NCI-H526 treated with DMSO at 0.1 percent for 48 hours (cell line): ENCODE measurements at regions not wholly inside any gene's neighbourhood (a gene's known extent, or its start where the extent isn't known, plus 50 kb on each side); places are given as distances from the start of the nearest gene placed in this dataset.
"Not testable (repeated sequence)": the region's sequence is repeated elsewhere in the genome, so short reads cannot be mapped to it uniquely, and the experiment has no call there.

Experiments
- DNase-seq: peaks from one replicate; lab custom pipeline; 2025; lab: John Stamatoyannopoulos, UW

DNA sequence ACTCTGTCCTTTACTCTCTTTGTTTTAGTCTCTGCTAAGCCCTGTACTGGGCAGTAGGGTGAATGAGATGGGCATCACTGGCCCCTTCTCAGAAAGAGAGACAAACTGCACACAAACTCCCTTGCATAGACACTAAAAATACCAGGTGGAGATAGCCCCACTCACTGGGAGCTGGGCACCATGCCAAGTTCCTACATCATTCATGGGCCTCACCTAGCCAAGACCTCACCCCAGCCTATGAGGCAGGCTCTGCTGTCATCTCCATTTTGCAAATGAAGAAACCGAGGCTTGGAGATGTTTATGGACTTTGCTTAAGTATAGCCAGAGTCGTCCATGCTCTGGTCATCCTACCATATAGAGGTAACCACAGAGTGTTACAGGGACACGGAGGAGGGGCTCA lies 499.8 kb upstream of the CDH11 start:
- no peak for DNase-seq

- no peak for DNase-seq
Measured at GRCh38 chr16:65619606-65620005, 497.7 kb upstream of the CDH11 start.

DNA sequence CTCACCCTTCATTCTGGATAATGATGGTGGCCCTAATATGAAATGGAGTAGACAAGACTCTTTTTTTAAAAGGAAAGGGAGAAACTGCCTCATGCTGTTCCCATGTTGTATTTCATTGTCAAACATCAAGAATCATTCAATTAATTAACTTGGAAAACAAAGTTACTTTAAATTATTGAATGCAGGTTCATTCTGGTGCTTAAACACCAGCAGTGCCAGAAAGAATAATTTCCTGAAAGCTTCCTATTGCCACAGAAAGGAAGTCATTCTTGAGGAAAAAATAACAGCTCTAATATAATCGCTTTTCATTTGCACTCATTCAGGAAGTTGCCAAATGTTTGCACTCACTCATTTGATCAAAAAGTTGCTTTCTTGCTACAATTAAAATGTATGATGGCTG lies 497.1 kb upstream of the CDH11 start:
- DNase-seq, result no peak

- DNase-seq, result no peak
Measured at GRCh38 chr16:65618333-65618732, 496.5 kb upstream of the CDH11 start.

DNA sequence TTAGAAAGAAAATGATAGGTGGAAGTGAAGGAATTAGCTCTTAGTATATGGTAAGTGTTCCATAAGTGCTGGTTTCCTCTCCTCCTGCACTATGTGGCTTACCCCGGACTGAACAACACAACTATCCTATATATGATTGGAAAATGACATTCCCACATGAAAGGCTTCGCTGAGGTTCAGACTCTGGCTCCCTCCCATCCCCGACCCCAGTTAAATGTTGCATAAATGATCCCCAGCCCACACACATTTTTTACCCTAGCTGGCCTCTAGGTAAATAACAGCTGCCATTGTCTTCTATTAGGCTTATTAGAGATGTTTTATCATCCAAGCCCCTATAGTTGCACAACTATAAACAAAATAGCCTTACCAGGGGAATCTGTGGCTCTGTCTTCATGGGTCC lies 495.6 kb upstream of the CDH11 start:
- no peak for DNase-seq

DNA sequence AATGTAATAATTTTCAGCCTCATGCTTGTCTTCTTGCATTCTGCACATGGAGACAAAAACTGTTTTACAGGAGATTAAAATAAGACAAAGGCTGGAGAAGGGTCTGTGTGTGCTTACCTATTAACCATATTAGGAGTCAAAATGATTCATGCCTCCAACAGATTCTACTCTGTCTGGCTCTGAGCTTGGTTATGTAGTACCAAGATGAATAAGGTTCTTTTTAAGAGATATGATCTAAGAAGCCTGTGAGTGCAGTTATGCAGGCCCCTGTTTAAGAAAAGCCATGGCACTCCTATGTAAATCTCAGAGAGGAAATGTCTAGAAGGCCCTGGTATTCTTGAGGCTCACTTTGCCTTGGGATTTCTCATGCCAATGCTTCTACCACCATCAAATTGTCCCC lies 486.6 kb upstream of the CDH11 start:
- DNase-seq, result no peak

DNA sequence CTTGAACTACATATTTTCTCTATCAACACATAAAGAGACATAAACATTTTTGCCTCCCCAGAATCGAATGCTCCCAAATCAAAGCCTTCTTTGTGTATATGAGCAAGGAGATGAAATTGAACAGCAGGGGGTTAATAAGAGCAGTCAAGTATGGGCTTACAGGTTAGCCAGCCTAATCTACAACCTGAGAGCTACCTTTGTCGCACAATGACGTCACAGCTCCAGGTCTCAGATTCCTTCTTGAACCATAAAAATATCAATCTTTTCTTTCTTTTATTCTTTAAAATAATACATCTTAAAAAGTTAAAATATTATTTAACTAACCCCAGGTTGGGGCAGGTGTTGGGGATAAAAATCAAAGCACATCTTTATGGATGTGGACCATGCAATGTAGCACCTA lies 482.9 kb upstream of the CDH11 start:
- no peak for DNase-seq

DNA sequence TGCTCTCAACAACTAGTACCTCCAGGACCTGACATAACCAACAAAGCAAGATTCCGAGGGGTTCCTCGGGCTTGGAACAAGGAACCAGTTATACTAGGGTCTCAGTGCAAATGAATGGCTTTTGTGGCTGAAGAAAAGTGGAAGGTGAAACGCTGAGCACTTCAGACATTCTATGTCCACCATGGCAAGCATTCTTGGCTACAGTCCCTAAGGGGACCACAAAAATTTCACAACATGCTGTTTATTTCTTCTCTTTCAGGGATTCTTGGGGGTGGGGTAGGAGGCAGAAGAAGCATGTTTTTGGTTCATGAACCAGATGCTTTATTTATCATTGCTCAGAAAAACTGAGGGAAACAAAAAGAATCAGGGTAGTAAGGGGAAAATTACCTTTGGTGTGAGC lies 479.9 kb upstream of the CDH11 start:
- no peak for DNase-seq

- no peak for DNase-seq
Measured at GRCh38 chr16:65600629-65601028, 478.8 kb upstream of the CDH11 start.

DNA sequence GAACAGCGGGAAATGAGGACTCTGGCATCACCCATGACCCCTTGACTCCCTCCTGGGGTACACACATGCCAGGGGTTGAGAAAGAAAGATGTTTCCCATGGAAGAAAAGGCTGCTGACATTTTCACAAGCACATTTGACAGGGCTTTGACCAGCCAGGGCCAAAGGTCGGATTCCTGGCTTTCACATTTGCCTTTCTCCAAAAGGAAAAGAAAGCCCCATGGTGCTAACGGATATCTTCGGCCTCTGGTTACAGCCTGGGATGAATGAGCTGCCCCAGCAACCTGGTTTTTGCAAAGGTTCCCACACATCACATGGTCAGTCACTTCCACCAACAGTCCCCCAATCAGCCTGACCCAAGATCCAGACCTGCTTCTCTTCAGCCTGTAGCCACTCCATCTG lies 478.2 kb upstream of the CDH11 start:
- no peak for DNase-seq

- DNase-seq, result no peak
Measured at GRCh38 chr16:65598621-65599020, 476.8 kb upstream of the CDH11 start.

DNA sequence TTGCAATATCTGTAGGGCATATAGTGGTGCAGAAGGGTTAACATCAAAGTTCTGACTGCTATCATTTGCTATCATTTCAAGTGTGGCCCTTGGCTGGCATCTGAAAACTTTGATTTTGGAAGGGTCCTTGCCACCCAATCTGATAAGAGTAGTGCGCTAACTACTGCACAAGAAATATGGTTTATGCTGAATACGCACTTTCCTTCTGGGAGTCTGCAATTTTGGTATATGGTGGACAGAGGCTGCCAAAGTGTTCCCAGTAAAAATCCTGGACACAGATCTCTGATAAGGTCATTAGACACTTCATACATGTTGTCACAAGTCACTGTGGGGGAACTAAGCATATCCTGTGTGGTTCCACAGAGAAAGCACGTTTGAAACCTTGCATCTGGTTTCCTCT lies 461.6 kb upstream of the CDH11 start:
- DNase-seq, result no peak

GRCh38 chr16:65579050-65579449 lies 457.2 kb upstream of the CDH11 start:
- no peak for DNase-seq

DNA sequence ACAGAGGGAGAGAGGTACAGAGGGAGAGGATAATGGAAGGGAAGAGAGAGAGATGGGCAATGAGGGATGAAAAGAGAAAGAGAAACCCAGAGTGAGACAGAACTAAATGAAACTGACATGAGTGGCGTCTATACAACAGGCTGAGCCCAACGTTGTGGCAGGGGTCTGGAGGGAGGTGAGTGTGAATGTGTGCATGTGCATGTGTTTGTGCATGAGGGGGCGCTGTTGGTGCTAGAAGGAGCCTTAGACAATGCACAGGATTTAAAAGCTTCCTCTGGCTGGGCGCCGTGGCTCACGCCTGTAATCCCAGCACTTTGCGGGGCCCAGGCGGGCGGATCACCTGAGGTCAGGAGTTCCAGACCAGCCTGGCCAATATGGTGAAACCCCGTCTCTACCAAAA lies 454.8 kb upstream of the CDH11 start:
- DNase-seq, result no peak

GRCh38 chr16:65576139-65576538 lies 454.3 kb upstream of the CDH11 start:
- no peak for DNase-seq

DNA sequence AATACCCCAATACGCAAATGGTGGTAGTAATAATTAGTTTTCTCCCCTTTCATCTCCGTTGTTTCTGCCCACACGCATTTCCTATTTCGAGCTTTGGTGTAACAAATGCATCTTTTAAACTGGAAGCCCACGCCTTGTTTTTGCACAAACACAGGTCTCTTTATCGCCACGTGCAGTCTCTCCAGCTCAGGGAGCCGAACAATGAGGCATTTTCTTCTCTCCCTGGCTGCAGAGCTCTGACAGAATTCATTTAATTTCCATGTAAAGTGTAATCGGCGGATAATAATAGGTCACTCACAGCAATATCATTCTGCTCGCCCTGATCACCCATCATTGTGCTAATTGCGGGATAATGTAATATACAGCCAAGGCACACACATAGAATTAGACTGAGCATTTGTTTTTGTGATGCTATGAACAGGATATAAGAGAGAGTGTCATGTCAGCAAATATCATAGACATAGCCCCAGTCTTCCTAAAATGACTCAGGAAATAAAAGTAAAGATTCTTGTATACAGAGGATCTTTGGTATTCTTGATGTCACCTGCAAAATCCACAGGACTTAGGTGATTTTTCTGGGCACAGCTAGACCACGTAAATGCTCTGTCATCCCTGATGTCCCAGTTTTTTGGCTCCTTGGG lies 452.6 kb upstream of the CDH11 start:
- peak; percentile 0 for DNase-seq

GRCh38 chr16:65572156-65572555 lies 450.3 kb upstream of the CDH11 start:
- DNase-seq, result no peak

DNA sequence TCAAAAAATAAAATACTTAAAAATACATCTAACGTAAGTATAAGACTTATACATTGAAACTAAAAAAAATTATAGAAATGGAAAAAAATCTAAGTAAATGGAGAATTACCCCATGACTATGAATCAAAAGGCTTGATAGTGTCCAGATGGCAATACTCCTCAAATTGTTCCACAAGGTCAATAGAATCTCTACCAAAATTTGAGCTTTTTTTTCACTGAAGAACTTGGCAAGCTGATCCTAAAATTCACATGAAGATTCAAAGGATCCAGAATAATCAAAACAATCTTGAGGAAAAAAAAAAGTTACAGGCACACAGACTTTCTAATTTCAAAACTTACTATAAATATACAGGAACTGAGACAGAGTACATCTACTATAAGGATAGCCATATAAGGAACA lies 448.4 kb upstream of the CDH11 start:
- no peak for DNase-seq

DNA sequence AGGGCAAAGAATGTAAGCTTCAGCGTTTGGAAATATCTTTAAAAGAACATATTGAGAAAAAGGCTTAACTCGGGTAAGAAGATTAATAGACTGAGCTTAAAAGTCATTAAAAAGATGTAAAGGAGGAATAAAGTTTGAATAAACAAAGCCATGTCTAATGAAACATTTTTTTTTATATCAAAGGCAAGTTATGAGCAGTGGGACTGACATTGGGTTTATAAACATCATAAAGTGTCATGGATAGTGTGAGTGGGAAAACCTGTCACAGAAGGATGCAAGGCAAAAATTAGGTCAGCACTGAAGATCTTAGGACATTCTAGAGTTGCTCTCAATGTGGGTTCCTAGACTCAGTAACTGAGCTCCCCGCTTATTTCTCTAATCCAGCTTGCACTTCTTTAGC lies 438.0 kb upstream of the CDH11 start:
- DNase-seq, result no peak

- DNase-seq, result not testable (repeated sequence)
Measured at GRCh38 chr16:65549689-65550088, 427.8 kb upstream of the CDH11 start.

DNA sequence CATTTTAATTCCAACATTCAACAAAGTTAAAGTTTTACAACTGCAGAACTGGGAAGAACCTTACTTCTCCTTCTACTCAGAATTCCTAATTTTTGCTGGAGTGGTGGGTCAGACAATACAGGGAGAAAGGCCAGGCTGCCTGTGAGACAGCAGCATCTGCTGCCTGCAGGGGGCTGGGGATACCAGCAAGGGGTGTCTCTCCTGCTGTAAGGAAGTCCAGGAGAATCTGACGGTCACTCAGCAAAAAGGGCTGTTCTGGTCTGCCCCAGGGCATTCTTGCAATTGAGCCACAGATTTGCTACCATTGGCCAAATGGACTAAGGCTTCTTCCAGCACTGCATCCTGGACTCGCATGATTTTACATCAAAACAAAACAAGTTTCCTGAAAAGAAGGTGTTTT lies 426.6 kb upstream of the CDH11 start:
- DNase-seq, result no peak

GRCh38 chr16:65547772-65548446 lies 426.0 kb upstream of the CDH11 start:
- no peak for DNase-seq

- no peak for DNase-seq
Measured at GRCh38 chr16:65546353-65546791, 424.5 kb upstream of the CDH11 start.

DNA sequence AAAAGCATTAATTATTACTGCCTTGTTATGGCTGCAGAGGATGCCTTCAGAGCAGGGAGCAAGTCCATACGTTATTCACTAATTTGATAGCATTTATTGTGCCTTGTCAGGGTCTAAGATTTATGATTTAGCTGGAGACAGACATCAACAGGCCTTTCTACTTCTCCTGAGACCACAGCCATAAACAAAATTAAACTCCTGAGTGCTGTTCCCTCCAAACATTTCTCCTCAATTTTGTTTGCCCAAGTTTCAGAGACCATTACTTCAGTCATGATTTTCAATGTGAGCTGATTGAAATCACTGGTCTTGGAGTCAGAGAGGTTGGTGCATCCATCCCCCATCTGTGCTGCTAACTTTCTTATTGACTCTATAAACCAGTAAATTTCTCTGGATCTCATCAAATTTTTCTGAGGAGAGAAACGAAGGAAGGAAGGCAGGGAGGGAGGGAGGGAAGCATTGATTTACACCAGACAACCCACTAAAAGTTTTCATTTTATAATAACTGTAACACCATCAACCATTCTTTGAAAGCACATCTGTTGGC lies 423.6 kb upstream of the CDH11 start:
- DNase-seq, result no peak
